Kidney tubule cell (primary cell): ENCODE measurements at regions not wholly inside any gene's neighbourhood (a gene's known extent, or its start where the extent isn't known, plus 50 kb on each side); places are given as distances from the start of the nearest gene placed in this dataset.
"Not testable (repeated sequence)": the region's sequence is repeated elsewhere in the genome, so short reads cannot be mapped to it uniquely, and the experiment has no call there.

ENCODE experiments used
- DNase-seq: peaks from one replicate; pipeline ENCODE4 v3.0.0-alpha.2; 2018; ENCODE audit warnings: low spot score

- DNase-seq, result peak; percentile 67
These were observed 139.8 kb upstream of the LGR5 start for GRCh38 chr12:71299541-71300376.

DNA sequence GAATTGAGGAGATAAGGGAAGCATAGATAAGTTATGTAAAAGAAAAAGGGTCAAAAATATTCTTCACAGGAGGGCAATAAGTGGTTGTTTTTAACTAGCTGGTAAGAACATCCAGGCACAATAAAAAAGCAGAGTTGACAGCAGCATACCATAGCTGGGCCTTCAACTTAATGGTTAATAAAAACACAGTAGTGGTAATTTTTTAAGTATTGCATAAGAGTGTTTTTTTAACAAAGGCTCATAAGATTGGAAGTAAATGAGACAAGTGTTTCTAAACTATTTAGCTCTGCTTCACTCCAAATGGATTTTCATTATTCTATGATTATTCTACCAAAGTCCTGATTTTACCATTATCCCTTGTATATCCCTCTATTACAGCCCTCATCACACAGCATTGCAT, 140.1 kb upstream of the TSPAN8 start:
- DNase-seq, result no peak

- no peak for DNase-seq
These were observed 138.2 kb upstream of the TSPAN8 start for GRCh38 chr12:71295953-71296352.

DNA sequence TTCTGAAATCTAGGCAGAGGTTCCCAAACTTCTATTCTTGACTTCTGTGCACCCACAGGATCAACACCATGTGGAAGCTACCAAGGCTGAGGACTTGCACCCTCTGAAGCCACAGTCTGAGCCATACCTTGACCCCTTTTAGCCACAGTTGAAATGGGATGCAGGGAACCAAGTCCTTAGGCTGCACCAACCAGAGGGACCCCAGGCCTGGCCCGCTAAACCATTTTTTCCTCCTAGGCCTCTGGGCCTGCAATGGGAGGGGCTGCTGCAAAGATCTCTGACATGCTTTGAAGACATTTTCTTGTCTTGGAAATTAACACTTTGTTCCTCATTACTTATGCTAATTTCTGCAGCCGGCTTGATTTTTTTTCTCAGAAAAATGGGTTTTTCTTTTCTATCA, 133.9 kb upstream of the TSPAN8 start:
- no peak for DNase-seq

DNA sequence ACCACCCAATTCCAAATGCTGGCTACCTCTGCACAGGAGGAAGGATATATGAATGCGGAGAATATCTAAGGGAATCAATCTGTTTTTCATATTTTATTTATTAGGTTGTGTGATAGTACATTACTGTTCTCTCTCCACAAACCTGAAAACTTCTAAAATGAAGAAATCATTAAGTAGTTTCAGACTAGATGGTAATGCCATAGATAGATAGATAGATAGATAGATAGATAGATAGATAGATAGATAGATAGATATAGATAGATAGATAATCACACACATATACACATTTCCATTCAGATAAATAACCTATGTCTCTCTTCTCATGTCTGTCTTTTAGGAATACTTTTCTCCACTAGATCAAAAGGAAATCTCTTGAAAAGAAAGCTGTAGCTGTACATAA, 126.1 kb upstream of the TSPAN8 start:
- no peak for DNase-seq

DNA sequence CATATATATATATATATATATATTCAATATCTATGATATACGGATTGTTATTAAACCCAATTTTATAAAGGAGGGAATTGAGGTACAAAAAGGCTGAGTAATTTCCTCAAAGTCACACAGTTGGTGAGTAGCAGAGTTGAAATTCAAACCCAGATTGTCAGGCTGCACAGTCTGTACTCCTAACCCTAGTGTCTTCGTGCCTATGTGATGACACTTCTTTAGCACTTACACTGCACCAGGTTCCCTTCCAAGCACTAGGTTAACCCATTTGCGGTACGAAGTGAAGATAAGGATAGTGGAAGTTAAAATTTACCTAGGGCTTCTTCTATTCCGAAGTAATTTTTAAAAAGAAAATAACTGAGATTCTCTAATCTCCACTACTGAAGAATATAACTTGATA, 125.1 kb upstream of the TSPAN8 start:
- DNase-seq, result no peak

- no peak for DNase-seq
These were observed 124.2 kb upstream of the TSPAN8 start for GRCh38 chr12:71282020-71282419.

GRCh38 chr12:71281425-71281824, 123.6 kb upstream of the TSPAN8 start:
- DNase-seq, result no peak

- no peak for DNase-seq
These were observed 120.1 kb upstream of the TSPAN8 start for GRCh38 chr12:71277866-71278265.

GRCh38 chr12:71276541-71276940, 118.7 kb upstream of the TSPAN8 start:
- DNase-seq, result no peak

DNA sequence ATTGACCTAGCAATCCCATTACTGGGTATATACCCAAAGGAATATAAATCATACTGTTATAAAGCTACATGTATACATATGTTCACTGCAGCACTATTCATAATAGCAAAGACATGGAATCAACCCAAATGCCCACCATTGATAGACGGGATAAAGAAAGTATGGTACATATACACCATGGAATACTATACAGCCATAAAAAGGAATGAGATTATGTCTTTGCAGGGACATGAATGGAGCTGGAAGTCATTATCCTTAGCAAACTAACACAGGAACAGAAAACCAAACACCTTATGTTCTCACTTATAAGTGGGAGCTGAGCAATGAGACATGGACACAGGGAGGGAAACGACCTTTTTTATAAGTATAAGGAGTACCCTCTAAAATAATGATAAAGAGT, 113.0 kb upstream of the TSPAN8 start:
- not testable (repeated sequence) for DNase-seq

DNA sequence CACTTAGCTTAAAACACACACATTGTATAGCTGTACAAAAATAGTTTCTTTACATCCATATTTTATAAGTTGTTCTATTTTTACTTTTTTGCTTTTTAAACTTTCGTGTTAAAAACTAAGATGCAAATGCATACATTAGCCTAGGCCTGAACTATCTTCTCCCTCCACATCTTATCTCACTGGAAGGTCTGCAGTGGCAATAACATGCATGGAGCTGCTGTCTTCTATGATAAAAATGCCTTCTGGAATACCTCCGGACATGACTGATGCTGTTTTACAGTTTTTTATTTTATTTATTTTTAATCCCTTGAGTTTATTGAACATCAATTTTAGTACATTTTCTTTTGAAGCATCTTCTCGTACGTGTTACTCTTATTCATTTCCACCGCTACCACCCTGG, 112.3 kb upstream of the TSPAN8 start:
- no peak for DNase-seq

DNA sequence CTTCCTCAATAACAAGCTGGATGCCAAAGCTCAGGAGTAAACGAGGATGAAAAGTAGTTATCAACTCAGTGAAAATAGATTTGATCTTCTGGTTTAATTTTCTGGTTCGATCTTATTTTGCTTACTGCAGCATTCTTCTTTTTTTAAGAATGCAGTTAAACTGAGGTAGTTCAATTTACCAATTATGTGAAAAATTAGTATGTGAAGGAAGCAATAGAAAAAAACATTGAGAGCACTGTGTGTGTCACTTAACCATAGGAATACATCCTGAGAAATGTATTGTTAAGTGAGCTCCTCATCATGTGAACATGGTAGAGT, 111.4 kb upstream of the TSPAN8 start:
- no peak for DNase-seq

DNA sequence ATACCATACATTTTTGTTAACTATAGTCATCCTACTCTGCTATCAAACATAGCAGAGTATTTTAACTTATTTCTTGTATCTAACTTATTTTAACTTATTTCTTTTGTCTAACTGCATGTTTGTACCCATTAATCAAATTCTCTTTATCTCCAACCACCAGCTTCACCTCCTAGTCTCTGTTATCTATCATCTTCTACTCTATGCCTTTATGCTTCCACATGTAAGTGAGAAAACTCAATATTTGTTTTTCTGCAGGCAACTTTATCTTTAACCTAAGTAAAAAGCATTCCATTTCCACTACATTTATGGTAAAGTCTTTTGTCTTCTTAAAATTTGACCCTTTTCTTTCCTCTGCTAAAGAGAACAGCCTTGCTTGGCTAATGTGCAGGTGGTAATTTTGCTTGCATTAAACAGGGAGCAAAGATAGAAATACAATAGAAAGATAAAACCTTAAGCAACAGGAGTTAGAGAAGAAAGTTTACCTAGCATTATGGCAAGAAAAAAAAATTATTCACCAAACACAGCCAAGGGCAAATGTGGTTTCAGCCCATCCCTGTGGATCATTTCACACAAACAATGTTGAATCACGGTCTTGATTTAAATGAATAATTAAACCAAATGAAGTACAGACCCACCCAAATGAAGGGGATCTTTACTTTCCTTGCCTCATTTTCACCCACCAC, 110.9 kb upstream of the TSPAN8 start:
- no peak for DNase-seq

DNA sequence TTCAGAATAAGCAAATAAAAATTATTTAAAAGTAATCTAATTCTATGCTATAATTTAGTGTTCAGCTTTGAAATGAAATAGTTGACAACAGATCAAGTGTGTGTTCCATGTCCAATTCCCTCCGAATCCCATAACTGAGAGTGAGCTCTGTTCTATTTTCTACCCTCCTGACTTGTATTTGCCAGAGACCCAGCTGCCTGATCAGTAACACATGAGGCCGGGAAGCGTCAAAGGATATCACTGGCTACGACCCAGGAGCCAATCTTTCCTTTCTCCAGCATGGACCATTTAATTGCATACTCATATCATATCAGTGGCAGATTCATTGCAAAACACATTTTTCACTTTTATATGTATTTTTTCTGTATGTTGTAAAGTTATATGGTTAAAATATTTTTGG, 108.8 kb upstream of the TSPAN8 start:
- DNase-seq, result no peak

- not testable (repeated sequence) for DNase-seq
These were observed 107.9 kb upstream of the TSPAN8 start for GRCh38 chr12:71265731-71266130.

- no peak for DNase-seq
These were observed 104.7 kb upstream of the TSPAN8 start for GRCh38 chr12:71262466-71262865.

GRCh38 chr12:71252473-71252872, 94.7 kb upstream of the TSPAN8 start:
- no peak for DNase-seq

DNA sequence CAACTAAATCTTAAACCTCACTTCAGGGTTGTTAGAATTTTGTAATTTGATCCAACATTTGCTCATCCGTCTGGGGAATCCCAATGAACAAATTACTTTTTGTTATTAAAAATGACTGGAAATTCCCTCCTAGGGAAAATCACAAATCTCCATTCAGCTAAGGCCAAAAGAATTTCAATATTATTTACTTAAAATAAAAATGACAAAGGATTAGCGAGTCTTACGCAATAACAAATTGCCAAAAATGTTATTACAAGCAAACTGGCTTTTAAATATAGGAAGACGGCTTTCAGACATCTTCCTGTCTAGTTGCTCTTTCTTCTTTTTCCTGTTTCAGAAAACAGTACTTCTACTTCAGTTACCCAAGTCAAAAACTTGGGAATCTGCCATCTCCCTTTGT, 92.4 kb upstream of the TSPAN8 start:
- peak; percentile 8 for DNase-seq

GRCh38 chr12:71243370-71243769, 85.6 kb upstream of the TSPAN8 start:
- DNase-seq, result no peak

DNA sequence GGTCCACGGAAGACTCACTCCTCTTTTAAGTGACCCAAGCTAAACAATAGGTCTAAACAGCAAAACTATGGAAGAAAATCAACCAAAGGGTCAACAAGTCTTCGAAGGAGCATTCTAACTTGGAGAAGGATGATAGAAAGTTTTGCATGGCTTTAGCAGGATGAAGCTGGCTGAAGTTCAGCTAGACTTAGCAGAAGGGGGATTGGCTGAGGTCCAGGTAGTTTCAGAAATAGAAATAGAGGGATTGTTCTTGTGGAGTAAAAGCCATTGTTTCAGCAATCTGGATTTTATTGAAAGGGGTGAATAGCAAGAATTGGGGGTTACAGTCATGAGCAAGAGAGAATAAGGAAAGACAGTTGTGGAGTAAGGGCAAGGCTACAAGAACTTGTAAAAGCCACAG, 84.7 kb upstream of the TSPAN8 start:
- DNase-seq, result no peak

GRCh38 chr12:71240946-71241345, 83.1 kb upstream of the TSPAN8 start:
- DNase-seq, result no peak

DNA sequence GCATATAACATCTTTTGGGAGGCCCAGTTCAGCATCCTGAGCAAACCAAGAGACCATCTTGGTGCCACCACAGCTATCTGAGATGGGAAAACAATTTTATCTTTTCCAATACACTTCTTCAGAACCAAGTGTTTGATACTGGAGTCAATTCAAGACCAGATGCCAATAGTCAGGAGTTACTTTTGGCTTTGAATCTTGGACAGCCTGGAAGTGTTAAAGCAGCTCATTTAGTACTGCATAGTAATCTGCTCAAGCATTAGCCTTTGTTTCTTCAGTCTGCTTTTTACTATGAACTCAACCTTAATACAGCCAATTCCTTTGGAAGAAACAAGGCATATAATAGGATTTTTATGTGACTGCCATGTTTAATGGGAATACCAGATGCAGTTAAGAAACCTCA, 81.9 kb upstream of the TSPAN8 start:
- no peak for DNase-seq

DNA sequence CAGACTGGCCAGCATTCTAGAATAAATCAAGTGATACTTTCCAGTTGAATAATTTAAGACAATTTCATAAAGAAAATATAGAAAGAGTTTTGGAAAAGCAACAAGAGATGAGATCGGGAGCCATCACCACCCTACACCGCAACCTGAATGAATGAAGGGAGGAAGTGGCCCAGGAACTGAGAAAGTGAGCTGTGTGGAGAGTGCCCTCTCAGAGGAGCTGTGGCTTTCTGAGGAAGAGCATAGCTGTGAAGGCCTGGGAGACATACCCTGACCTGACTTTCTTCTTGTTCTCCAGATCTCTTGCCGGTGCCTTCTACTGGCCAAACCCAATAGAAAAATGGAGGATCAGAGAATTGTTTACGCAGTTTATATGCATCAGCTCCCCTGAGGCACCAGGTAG, 79.3 kb upstream of the TSPAN8 start:
- DNase-seq, result no peak
